ENCODE measurements at regions not wholly inside any gene's neighbourhood (a gene's known extent, or its start where the extent isn't known, plus 50 kb on each side); places are given as distances from the start of the nearest gene placed in this dataset.
"Not testable (repeated sequence)": the region's sequence is repeated elsewhere in the genome, so short reads cannot be mapped to it uniquely, and the experiment has no call there.

GRCh38 chr7:115793958-115794702 is 236.4 kb downstream of the TFEC start:
- DNase-seq = no peak

- no peak for DNase-seq
Observed at GRCh38 chr7:115789901-115790300, 240.7 kb downstream of the TFEC start.

- not testable (repeated sequence) for DNase-seq
Observed at GRCh38 chr7:115789473-115789872, 241.1 kb downstream of the TFEC start.

- DNase-seq = peak in 8 of 56 donors; percentile 0 to 33 (median 6)
Observed at GRCh38 chr7:115782696-115783490, 247.7 kb downstream of the TFEC start.

GRCh38 chr7:115779561-115779960 is 251.0 kb downstream of the TFEC start:
- DNase-seq = no peak

- no peak for DNase-seq
Observed at GRCh38 chr7:115775981-115776380, 254.6 kb downstream of the TFEC start.

- DNase-seq = no peak
Observed at GRCh38 chr7:115763347-115763746, 267.2 kb downstream of the TFEC start.

GRCh38 chr7:115758025-115758424 is 272.5 kb downstream of the TFEC start:
- no peak for DNase-seq

GRCh38 chr7:115754226-115754625 is 276.3 kb downstream of the TFEC start:
- no peak for DNase-seq

- DNase-seq = peak in 3 of 56 donors; percentile 0 to 1 (median 0)
Observed at GRCh38 chr7:115749924-115750323, 280.6 kb downstream of the TFEC start.

- DNase-seq = no peak
Observed at GRCh38 chr7:115748123-115748738, 282.3 kb downstream of the TFEC start.

GRCh38 chr7:115747174-115747573 is 283.4 kb downstream of the TFEC start:
- no peak for DNase-seq

GRCh38 chr7:115740043-115740442 is 290.5 kb downstream of the TFEC start:
- DNase-seq = no peak

GRCh38 chr7:115734641-115735040 is 295.9 kb downstream of the TFEC start:
- no peak for DNase-seq

- no peak for DNase-seq
Observed at GRCh38 chr7:115731796-115732471, 298.6 kb downstream of the TFEC start.

GRCh38 chr7:115728518-115728917 is 302.0 kb downstream of the TFEC start:
- DNase-seq = no peak

- DNase-seq = peak in 1 of 56 donors; percentile 12
Observed at GRCh38 chr7:115724400-115725056, 306.0 kb downstream of the TFEC start.

- DNase-seq = no peak
Observed at GRCh38 chr7:115722302-115722977, 308.1 kb downstream of the TFEC start.

GRCh38 chr7:115721293-115722217 is 309.0 kb downstream of the TFEC start:
- no peak for DNase-seq

Data from amygdala (tissue), 56 donors.